HG03432 (cell line): ENCODE measurements at regions not wholly inside any gene's neighbourhood (a gene's known extent, or its start where the extent isn't known, plus 50 kb on each side); places are given as distances from the start of the nearest gene placed in this dataset.

ENCODE experiments used
- ATAC-seq: cut with Tn5 transposase; IDR thresholded peaks from one replicate; pipeline ENCODE4 v1.9.1; 2021; ENCODE audit warnings: mild to moderate bottlenecking, moderate library complexity; ENCODE audit not compliant: unreplicated experiment

DNA sequence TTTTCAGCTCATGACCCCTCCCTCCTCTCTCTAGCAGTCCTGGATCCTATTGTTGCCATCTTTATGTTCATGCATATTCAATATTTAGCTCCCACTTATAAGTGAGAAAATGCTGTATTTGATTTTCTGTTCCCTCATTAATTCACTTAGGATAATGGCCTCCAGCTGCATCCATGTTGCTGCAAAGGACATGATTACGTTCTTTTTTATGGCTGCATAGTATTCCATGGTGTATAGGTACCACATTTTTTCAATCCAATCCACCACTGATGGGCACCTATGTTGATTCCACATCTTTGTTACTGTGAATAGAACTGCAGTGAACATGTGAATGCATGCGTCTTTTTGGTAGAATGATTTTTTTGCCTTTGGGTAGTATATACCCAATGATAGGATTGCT, 188.4 kb downstream of the FOXL1 start:
- ATAC-seq = no peak

DNA sequence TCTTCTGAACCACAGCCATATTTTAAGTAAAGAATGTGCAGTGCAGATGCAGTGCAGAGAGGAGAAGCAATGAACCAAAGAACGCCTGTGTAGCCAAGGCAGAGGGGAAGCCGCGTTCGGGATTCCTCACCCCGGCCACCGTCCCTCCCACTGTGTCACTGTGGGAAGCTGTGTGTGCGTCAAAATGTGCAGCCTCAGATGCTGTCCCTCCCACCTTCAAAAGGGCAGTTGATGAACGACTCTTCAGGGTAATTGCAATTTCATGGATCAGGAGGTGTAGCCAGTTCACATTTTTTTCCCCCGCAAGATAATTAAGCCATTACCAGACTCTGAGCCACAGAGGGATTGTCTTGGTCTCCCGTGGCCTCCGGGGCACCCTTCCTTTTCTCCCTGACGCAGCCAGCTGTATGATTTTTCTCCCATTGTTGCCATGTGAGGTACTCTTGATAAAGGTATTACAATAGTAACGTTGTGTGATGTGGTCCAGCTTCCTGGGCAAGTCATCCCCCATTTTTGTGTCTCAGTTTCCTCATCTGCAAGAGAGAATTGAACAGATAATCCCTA, 190.0 kb downstream of the FOXL1 start:
- no peak for ATAC-seq

DNA sequence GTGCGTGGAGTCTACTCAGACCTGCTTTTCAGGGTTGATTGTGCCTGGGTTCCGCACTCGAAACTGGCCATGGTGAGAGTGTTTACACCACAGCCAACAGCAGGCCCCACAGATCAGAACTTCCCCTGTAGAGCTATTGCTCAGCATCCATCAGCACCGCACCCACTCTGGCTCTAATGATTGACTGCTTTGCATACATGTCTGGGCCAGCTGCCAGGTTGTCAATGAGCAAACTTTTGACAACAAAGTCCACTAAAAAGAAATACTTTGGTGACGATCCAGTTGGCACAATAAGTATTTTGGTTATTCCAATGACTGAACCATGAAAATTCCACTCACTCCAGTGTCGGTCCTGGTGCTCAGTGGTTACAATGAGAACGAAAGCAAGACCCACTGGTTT, 190.7 kb downstream of the FOXL1 start:
- no peak for ATAC-seq

GRCh38 chr16:86771506-86772460, 193.4 kb downstream of the FOXL1 start:
- ATAC-seq = no peak

DNA sequence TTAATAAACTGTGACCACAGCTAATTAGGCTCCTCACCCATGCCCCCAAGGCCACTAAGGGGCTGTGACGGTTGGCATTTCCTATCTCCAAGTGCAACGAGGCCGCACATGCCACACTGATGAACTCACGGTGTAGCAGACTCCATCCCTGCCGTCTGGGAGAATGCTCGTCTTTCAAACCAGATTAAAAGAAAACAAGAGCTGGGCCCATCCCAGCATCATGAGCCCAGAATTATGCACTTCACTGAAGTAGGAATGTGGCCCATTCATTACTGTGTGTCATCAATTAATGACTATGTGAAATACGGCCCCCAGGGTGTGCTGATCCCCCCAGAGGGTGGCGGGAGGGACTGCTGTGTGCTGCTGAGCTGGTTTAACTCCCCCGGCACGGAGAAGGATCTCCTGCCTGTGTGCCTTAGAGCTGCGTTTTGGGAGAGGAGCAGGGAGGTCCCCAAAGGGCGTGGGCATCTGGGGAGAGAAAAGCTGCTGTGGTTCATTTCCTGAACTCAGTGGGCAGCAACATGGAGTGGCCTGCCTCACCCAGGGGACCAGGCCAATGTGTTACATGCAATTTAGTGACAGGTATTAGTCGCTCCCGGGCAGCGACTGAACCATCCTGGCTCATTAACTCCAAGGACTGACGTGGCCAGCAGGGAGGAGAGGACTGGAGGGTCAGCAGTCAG, 194.5 kb downstream of the FOXL1 start:
- ATAC-seq = no peak

- no peak for ATAC-seq
These were observed 195.0 kb downstream of the FOXL1 start for GRCh38 chr16:86773354-86773715.

GRCh38 chr16:86774931-86775330, 196.6 kb downstream of the FOXL1 start:
- no peak for ATAC-seq

DNA sequence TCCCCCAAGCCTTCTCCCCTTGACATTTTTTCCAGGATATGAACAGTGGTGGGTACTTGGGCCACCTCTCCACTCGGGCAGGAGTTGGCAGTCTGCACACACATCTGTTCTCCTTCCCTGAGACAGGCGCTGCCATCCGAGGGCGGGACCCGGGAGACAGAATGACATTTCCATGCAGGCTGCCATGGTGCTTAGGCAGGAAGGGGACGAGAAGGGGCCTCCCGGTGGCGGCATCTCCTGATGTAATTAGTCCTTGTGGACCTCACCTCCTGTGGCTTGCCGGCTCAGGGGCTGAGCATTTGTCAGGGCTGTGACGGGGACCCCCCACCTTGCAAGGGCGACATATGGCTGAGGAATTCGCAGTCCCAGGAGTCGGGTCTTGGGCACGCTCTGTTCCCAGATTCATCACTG, 197.2 kb downstream of the FOXL1 start:
- ATAC-seq = no peak

DNA sequence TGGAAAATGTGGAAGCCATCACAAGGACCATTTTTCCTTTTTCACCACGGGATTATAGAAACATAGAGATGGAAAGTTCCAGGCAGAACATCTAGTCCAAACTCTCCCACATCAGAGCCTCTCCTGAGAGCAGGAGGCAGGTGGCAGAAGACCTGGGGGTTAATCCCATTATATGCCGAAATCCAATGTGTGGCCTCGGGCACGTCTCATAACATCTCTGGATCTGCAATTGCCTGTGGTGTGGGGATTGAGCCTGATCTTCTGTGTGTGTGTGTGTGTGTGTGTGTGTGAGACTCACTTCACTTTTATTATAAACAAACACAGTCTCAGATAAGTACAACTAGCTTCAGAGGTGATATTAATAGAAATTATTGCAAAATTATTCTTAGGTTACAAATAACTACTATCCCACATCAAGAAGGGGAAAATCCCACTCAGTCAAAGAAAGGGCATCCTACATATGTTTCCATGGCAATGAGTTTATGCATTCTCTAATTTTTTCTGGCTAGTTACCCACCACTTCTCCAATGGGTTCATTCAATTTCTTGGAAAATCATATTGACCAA, 199.1 kb downstream of the FOXL1 start:
- ATAC-seq = no peak

DNA sequence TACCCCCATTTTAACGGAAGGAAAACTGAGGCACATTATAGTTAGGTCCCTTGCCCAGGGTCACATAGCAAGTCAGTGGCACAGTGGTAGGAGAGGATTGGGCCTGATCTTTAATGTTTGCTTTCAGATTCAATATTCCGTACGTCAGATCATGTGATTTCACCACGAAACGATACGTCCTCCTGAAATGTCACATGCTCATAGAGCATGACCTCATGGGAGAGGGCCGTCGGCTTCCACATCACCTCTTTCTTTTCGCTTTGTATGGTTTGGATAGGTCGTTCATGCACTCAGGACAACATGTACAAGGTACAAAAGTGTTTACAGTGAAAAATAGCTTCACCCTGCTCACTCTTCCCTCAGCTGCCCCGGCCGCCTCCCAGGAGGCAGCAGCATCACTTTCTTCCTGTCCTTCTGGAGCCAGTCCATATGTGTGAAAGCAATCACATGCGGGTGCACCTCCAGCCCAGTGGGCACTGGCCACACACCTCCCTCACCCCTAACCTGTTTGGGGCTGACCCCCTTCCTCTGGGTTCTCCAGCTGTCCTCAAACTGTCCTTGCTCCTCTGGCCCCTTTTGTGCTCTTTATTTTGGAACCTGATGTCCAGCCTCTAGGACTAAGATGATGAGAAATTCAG, 199.9 kb downstream of the FOXL1 start:
- no peak for ATAC-seq

DNA sequence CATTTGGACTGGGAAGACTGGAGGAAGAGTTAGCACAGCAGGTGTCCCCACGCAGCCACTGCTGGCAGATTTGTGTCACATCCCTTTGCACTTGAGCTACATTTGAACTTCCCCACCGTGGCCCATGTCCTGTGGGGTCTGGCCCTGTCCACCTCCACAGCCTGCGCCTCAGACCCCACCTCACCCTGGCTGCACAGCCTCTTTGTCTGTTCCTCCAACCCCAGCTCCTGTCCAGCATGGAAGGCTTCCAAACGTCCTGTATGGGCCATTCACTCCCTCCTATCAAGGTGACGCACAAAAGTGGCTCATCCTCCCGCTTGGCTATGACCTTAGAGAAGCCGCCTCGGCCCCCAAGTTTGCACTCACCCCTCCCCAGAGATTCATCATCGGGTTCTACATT, 200.6 kb downstream of the FOXL1 start:
- ATAC-seq = no peak

- ATAC-seq = no peak
These were observed 202.7 kb downstream of the FOXL1 start for GRCh38 chr16:86781046-86781445.

- ATAC-seq = no peak
These were observed 205.6 kb downstream of the FOXL1 start for GRCh38 chr16:86783636-86784626.

GRCh38 chr16:86786338-86786737, 208.0 kb downstream of the FOXL1 start:
- ATAC-seq = no peak

- no peak for ATAC-seq
These were observed 208.6 kb downstream of the FOXL1 start for GRCh38 chr16:86786994-86787393.

GRCh38 chr16:86787538-86787937, 209.2 kb downstream of the FOXL1 start:
- ATAC-seq = no peak

GRCh38 chr16:86789621-86790051, 211.3 kb downstream of the FOXL1 start:
- ATAC-seq = no peak

- no peak for ATAC-seq
These were observed 213.1 kb downstream of the FOXL1 start for GRCh38 chr16:86791287-86792035.

DNA sequence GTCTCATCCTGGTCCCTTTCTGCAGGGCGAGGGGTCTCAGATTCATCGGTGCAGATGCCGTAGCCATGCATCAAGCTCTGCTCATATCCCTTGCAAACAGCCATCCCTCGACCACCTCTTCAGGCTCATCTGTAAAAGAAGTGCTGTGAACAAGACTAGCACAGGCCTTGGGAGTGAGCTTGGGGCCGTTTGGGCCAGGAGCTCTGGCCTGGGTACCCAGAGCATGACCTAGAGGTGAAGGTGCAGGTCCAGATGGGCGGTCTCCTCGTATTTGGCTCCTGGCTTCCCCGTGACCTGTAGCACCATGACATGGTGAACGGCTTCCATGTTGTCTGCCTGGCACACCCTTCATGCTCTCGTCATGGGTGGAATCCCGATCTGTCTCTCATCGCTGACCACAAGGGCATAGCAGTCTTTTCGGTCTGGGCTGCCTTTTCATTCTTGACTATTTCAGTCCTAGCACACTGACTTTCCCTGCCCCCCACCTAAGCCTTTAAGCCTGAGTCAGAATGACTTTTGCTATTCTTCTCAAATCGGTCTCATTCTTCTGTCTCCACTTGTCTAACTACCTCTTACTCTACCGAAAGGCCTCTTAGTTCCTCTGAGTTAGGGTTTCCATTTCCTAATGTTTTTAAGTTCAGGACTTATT, 216.0 kb downstream of the FOXL1 start:
- ATAC-seq = no peak
